ENCODE measurements at regions not wholly inside any gene's neighbourhood (a gene's known extent, or its start where the extent isn't known, plus 50 kb on each side); places are given as distances from the start of the nearest gene placed in this dataset.

DNA sequence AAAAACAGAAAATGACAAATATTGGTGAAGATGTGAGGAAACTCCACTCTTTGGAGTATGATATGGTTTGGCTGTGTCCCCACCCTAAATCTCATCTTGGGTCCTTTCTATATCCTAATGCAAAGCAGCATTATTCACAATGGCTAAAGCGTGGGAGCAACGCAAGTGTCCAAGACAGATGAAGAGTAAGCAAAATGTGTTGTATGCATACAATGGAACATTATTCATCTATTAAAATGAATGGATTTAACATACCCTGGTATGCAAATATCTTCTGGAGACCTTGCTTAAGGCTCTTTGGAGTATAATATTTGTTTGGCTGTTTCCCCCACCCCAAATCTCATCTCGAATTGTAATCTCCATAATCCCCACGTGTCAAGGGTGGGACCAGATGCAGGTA is 839.8 kb upstream of the POM121L12 start:
- TF ChIP-seq EZH2 (IDR thresholded peaks at IDR 0.05; ENCODE audit: borderline replicate concordance, low read length): no peak
- TF ChIP-seq, protein P1, sequence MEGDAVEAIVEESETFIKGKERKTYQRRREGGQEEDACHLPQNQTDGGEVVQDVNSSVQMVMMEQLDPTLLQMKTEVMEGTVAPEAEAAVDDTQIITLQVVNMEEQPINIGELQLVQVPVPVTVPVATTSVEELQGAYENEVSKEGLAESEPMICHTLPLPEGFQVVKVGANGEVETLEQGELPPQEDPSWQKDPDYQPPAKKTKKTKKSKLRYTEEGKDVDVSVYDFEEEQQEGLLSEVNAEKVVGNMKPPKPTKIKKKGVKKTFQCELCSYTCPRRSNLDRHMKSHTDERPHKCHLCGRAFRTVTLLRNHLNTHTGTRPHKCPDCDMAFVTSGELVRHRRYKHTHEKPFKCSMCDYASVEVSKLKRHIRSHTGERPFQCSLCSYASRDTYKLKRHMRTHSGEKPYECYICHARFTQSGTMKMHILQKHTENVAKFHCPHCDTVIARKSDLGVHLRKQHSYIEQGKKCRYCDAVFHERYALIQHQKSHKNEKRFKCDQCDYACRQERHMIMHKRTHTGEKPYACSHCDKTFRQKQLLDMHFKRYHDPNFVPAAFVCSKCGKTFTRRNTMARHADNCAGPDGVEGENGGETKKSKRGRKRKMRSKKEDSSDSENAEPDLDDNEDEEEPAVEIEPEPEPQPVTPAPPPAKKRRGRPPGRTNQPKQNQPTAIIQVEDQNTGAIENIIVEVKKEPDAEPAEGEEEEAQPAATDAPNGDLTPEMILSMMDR (IDR thresholded peaks at IDR 0.05; ENCODE audit: low read length): no peak

Data from OCI-LY1 (cell line).